PFSK-1 (cell line): ENCODE measurements at regions not wholly inside any gene's neighbourhood (a gene's known extent, or its start where the extent isn't known, plus 50 kb on each side); places are given as distances from the start of the nearest gene placed in this dataset.

Source experiments
- POLR2AphosphoS5 ChIP-seq: IDR thresholded peaks from 2 replicates; pipeline ENCODE4 v1.6.1; 2012; ENCODE audit warnings: low read depth, mild to moderate bottlenecking, control low read depth, low read length, moderate library complexity
- SIN3A ChIP-seq: IDR thresholded peaks from 2 replicates; pipeline ENCODE4 v1.6.1; 2012; ENCODE audit warnings: mild to moderate bottlenecking, low read length, moderate library complexity, borderline replicate concordance; ENCODE audit not compliant: insufficient read depth
- TAF1 ChIP-seq: IDR thresholded peaks from 2 replicates; pipeline ENCODE4 v1.6.1; 2012; ENCODE audit warnings: low read length, control low read depth, borderline replicate concordance; ENCODE audit not compliant: insufficient read depth
- TF ChIP-seq, protein P1 (sequence below), 2 experiments: IDR thresholded peaks; 2 replicates each; pipeline versions ENCODE4 v1.6.1 to v1.8.0; 2011 to 2012; ENCODE audit warnings: low read depth in 2 of 2, low read length in 2 of 2, control low read depth in 1 of 2, inconsistent platforms in 1 of 2, mild to moderate bottlenecking in 1 of 2, moderate library complexity in 1 of 2; ENCODE audit not compliant: insufficient read depth in 1 of 2

DNA sequence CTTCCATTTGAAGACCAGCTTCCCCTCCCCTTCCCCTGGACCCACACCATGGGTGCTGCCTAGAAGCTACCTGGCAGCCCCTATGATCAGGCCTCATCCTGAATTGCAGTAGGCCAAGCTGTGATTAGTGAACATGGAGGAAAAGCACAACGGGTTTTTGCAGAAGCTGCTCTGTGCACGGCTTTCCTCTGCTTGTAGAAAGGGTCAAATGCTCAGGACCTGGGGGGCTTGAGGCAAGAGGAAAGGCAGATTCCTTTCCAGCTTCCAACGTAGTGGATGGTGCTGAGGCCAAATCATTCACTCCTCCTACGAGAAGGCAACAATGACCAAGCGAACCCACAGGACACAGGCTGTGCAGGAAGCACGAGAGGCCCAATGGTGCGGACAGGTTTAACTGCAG, 410.3 kb upstream of the SHH start:
- TF ChIP-seq TAF1 = no peak
- TF ChIP-seq, protein P1, sequence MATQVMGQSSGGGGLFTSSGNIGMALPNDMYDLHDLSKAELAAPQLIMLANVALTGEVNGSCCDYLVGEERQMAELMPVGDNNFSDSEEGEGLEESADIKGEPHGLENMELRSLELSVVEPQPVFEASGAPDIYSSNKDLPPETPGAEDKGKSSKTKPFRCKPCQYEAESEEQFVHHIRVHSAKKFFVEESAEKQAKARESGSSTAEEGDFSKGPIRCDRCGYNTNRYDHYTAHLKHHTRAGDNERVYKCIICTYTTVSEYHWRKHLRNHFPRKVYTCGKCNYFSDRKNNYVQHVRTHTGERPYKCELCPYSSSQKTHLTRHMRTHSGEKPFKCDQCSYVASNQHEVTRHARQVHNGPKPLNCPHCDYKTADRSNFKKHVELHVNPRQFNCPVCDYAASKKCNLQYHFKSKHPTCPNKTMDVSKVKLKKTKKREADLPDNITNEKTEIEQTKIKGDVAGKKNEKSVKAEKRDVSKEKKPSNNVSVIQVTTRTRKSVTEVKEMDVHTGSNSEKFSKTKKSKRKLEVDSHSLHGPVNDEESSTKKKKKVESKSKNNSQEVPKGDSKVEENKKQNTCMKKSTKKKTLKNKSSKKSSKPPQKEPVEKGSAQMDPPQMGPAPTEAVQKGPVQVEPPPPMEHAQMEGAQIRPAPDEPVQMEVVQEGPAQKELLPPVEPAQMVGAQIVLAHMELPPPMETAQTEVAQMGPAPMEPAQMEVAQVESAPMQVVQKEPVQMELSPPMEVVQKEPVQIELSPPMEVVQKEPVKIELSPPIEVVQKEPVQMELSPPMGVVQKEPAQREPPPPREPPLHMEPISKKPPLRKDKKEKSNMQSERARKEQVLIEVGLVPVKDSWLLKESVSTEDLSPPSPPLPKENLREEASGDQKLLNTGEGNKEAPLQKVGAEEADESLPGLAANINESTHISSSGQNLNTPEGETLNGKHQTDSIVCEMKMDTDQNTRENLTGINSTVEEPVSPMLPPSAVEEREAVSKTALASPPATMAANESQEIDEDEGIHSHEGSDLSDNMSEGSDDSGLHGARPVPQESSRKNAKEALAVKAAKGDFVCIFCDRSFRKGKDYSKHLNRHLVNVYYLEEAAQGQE (IDR thresholded peaks at IDR 0.05; ENCODE audit: insufficient read depth in 1 of 2, low read depth in 2 of 2, low read length in 2 of 2) = no peak
- TF ChIP-seq SIN3A = no peak
- TF ChIP-seq POLR2AphosphoS5 = no peak
